WTC11 (cell line): ENCODE measurements at regions not wholly inside any gene's neighbourhood (a gene's known extent, or its start where the extent isn't known, plus 50 kb on each side); places are given as distances from the start of the nearest gene placed in this dataset.

Source experiments
- ATF3 ChIP-seq: sonication (generic); formaldehyde crosslinking; conservative IDR thresholded peaks from 2 replicates; pipeline ENCODE4 v1.8.1; 2022; ENCODE audit warnings: mild to moderate bottlenecking, missing genetic modification reagents
- CBFB ChIP-seq: sonication (generic); formaldehyde crosslinking; IDR thresholded peaks from 2 replicates; pipeline ENCODE4 v1.8.1; 2022; ENCODE audit warnings: mild to moderate bottlenecking, low read depth, missing genetic modification reagents
- CTCF ChIP-seq: fragments of 200-600 bp; IDR thresholded peaks from 2 replicates; pipeline ENCODE4 v1.8.0; 2022; ENCODE audit warnings: antibody characterized with exemption
- E2F4 ChIP-seq: sonication (generic); formaldehyde crosslinking; IDR thresholded peaks from 2 replicates; pipeline ENCODE4 v1.8.1; 2022; ENCODE audit warnings: low read depth, mild to moderate bottlenecking, moderate library complexity, missing genetic modification reagents, borderline replicate concordance
- MAX ChIP-seq: sonication (generic); formaldehyde crosslinking; IDR thresholded peaks from 2 replicates; pipeline ENCODE4 v1.8.0; 2022; ENCODE audit warnings: mild to moderate bottlenecking, missing genetic modification reagents
- TEAD4 ChIP-seq: sonication (generic); formaldehyde crosslinking; IDR thresholded peaks from 2 replicates; pipeline ENCODE4 v1.8.0; 2022; ENCODE audit warnings: mild to moderate bottlenecking, missing genetic modification reagents
- ZNF416 ChIP-seq: fragments of 250-450 bp; sonication (Bioruptor Pico); IDR thresholded peaks from 2 replicates; pipeline ENCODE4 v1.9.0; 2021; ENCODE audit warnings: mild to moderate bottlenecking, inconsistent platforms

GRCh38 chr14:57928732-57929131 lies 62.8 kb upstream of the SLC35F4 start:
- no peak for TF ChIP-seq ZNF416 (CRISPR knock-in tag)
- no peak for TF ChIP-seq MAX (CRISPR knock-in tag)
- no peak for TF ChIP-seq E2F4 (CRISPR knock-in tag)
- no peak for TF ChIP-seq CTCF
- no peak for TF ChIP-seq TEAD4
- TF ChIP-seq CBFB (CRISPR knock-in tag) = no peak
- no peak for TF ChIP-seq ATF3 (CRISPR knock-in tag)
